Prostate gland (tissue), 2 donors: ENCODE measurements at regions not wholly inside any gene's neighbourhood (a gene's known extent, or its start where the extent isn't known, plus 50 kb on each side); places are given as distances from the start of the nearest gene placed in this dataset.

Source experiments
- DNase-seq: peaks from one replicate; pipeline ENCODE4 v3.0.0-alpha.2; 2019; ENCODE audit warnings: low spot score
- H3K27ac ChIP-seq, 2 donors: fragments of 200-600 bp; sonication (generic); 2 replicates each; pipeline ENCODE4 v1.5.1; 2017 to 2019
- H3K27me3 ChIP-seq: fragments of 200-600 bp; sonication (generic); replicated peaks from 2 replicates; pipeline ENCODE4 v1.5.1; 2019; ENCODE audit not compliant: insufficient read depth
- H3K36me3 ChIP-seq, 2 donors: fragments of 200-600 bp; sonication (generic); 1 replicate in 1 of 2; 2 replicates in 1 of 2; pipeline versions ENCODE4 v1.5.1 to v1.8.1; 2017 to 2019
- H3K4me1 ChIP-seq: fragments of 200-600 bp; sonication (generic); replicated peaks from 2 replicates; pipeline ENCODE4 v1.5.1; 2019
- H3K4me3 ChIP-seq, 2 donors: fragments of 200-600 bp; sonication (generic); 2 replicates each; pipeline ENCODE4 v1.5.1; 2017 to 2019
- H3K9me3 ChIP-seq: fragments of 200-600 bp; sonication (generic); 2 replicates; pipeline ENCODE4 v1.5.1; 2017
- POLR2A ChIP-seq: fragments of 450-650 bp; IDR thresholded peaks from one replicate; pipeline ENCODE4 v1.6.1; 2016; ENCODE audit warnings: antibody characterized with exemption, mild to moderate bottlenecking
- POLR2AphosphoS5 ChIP-seq: sonication (generic); formaldehyde crosslinking; IDR thresholded peaks from one replicate; pipeline ENCODE4 v1.6.1; 2017; ENCODE audit warnings: antibody characterized with exemption
- WGBS: methylation state at CpG from one replicate; pipeline ENCODE4 v1.1.5; 2018; 5-methylcytosine and 5-hydroxymethylcytosine counted together
- intact Hi-C: fragments of 100-400 bp; cut with DNase I; formaldehyde crosslinking; loops from one replicate; pipeline ENCODE4 v1.14.2; 2022
- TF ChIP-seq, protein P1 (sequence below), 4 experiments: fragments of 200-600 bp in 2 of 4; fragments of 450-650 bp in 2 of 4; sonication (generic) in 2 of 4; IDR thresholded peaks; 1 replicate in 3 of 4; 2 replicates in 1 of 4; pipeline ENCODE4 v1.5.1; 2016 to 2019; ENCODE audit warnings: antibody characterized with exemption in 4 of 4, mild to moderate bottlenecking in 2 of 4, moderate library complexity in 2 of 4

GRCh38 chr5:13331585-13331984 is 612.9 kb downstream of the DNAH5 start:
- 82% methylated on average over 6 of the region's 6 CpGs for WGBS
- TF ChIP-seq, protein P1, sequence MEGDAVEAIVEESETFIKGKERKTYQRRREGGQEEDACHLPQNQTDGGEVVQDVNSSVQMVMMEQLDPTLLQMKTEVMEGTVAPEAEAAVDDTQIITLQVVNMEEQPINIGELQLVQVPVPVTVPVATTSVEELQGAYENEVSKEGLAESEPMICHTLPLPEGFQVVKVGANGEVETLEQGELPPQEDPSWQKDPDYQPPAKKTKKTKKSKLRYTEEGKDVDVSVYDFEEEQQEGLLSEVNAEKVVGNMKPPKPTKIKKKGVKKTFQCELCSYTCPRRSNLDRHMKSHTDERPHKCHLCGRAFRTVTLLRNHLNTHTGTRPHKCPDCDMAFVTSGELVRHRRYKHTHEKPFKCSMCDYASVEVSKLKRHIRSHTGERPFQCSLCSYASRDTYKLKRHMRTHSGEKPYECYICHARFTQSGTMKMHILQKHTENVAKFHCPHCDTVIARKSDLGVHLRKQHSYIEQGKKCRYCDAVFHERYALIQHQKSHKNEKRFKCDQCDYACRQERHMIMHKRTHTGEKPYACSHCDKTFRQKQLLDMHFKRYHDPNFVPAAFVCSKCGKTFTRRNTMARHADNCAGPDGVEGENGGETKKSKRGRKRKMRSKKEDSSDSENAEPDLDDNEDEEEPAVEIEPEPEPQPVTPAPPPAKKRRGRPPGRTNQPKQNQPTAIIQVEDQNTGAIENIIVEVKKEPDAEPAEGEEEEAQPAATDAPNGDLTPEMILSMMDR (IDR thresholded peaks at IDR 0.05): no peak
- no peak for TF ChIP-seq POLR2AphosphoS5
- no peak for TF ChIP-seq POLR2A
- no peak for DNase-seq

GRCh38 chr5:13328316-13328715 is 616.2 kb downstream of the DNAH5 start:
- Histone ChIP-seq H3K27me3 (no peaks in the 10 kb centered on the region), H3K4me3 (no peak overlapping the region), H3K9me3 (no peaks in the 10 kb centered on the region), H3K36me3 (no peaks in the 10 kb centered on the region), H3K27ac (no peak overlapping the region), H3K4me1 (no peaks in the 10 kb centered on the region)
- intact Hi-C loops: no loop called here
- DNase-seq: no peak
- 79% methylated on average over 1 of the region's 1 CpG for WGBS
- TF ChIP-seq, protein P1 (IDR thresholded peaks at IDR 0.05): no peak
- TF ChIP-seq POLR2A (no peak), POLR2AphosphoS5 (no peak)

More at GRCh38 chr5:13331585-13331984, 612.9 kb downstream of the DNAH5 start:
- Histone ChIP-seq H3K4me3 (no peak overlapping the region), H3K27ac (no peak overlapping the region), H3K4me1 (no peaks in the 10 kb centered on the region), H3K9me3 (no peaks in the 10 kb centered on the region), H3K27me3 (no peaks in the 10 kb centered on the region), H3K36me3 (no peaks in the 10 kb centered on the region)
- intact Hi-C loops: no loop called here

DNA sequence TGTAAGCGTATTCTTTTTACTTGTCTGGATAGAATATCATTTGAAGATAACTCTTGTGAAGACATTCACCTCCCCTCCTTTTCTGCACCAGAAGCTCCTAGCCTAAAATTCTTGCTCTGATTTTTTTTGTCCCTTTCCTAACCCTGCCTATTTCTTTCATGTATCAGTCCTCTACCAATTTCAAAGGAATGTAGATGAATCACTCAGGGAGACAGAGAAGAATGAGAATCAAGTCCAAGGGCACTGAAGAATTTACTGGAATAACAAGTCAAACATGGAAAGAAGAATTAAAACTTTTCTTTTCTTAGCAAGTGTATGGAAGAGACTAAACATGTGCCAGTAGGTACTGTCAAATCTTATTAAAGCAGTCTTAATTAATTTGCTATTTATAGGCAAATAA is 618.7 kb downstream of the DNAH5 start:
- Histone ChIP-seq H3K36me3 (no peaks in the 10 kb centered on the region), H3K27ac (no peak overlapping the region), H3K4me3 (no peak overlapping the region), H3K27me3 (no peaks in the 10 kb centered on the region), H3K9me3 (no peaks in the 10 kb centered on the region), H3K4me1 (no peaks in the 10 kb centered on the region)
- no peak for DNase-seq
- WGBS: 31% methylated on average over 1 of the region's 1 CpG
- TF ChIP-seq POLR2A (no peak), POLR2AphosphoS5 (no peak)
- intact Hi-C loops: no loop called here

DNA sequence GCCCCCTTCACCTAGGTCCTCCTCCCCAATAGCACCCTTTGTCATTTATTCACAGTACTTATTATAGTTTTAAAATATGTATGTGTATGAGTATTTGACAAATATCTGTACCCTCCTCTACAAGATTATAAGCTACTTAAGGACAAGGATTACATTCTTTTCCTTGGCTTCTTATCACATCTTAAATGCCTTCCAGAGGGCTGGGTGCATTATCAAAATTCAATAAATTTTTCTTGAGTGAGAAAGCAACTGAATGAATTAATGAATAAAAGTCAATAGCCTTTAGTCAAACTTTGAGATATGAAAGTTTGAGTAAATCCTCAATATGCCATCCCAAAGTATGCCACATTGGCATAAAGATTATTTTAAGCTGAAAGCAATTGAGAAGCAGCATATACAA is 621.7 kb downstream of the DNAH5 start:
- H3K27ac ChIP-seq: no peak overlapping the region
- no peaks in the 10 kb centered on the region for H3K9me3 ChIP-seq
- no peaks in the 10 kb centered on the region for H3K36me3 ChIP-seq
- no peak for TF ChIP-seq POLR2A
- no peak for TF ChIP-seq POLR2AphosphoS5
- TF ChIP-seq, protein P1 (IDR thresholded peaks at IDR 0.05): no peak
- no peak for DNase-seq
- H3K4me3 ChIP-seq: no peak overlapping the region
- intact Hi-C loops: no loop called here
- H3K4me1 ChIP-seq: no peaks in the 10 kb centered on the region
- no peaks in the 10 kb centered on the region for H3K27me3 ChIP-seq

- no peaks in the 10 kb centered on the region for H3K9me3 ChIP-seq
- no peaks in the 10 kb centered on the region for H3K27me3 ChIP-seq
- TF ChIP-seq POLR2AphosphoS5 (no peak), POLR2A (no peak)
- H3K36me3 ChIP-seq: no peaks in the 10 kb centered on the region
- no peak overlapping the region for H3K27ac ChIP-seq
- intact Hi-C loops: no loop called here
- H3K4me1 ChIP-seq: no peaks in the 10 kb centered on the region
- no peak for DNase-seq
- H3K4me3 ChIP-seq: no peak overlapping the region
- 29% methylated on average over 3 of the region's 3 CpGs for WGBS
Measured at GRCh38 chr5:13317654-13318053, 626.8 kb downstream of the DNAH5 start.

GRCh38 chr5:13316176-13316575 is 628.3 kb downstream of the DNAH5 start:
- DNase-seq: no peak
- WGBS: 28% methylated on average over 2 of the region's 2 CpGs
- TF ChIP-seq POLR2AphosphoS5: no peak
- TF ChIP-seq POLR2A: no peak
- TF ChIP-seq, protein P1 (IDR thresholded peaks at IDR 0.05): no peak
- intact Hi-C loops: no loop called here
- H3K27me3 ChIP-seq: no peaks in the 10 kb centered on the region
- no peaks in the 10 kb centered on the region for H3K4me1 ChIP-seq
- no peak overlapping the region for H3K4me3 ChIP-seq
- H3K36me3 ChIP-seq: no peaks in the 10 kb centered on the region
- H3K9me3 ChIP-seq: no peaks in the 10 kb centered on the region
- H3K27ac ChIP-seq: no peak overlapping the region
